Peyer's patch (tissue), 4 donors: ENCODE measurements at regions not wholly inside any gene's neighbourhood (a gene's known extent, or its start where the extent isn't known, plus 50 kb on each side); places are given as distances from the start of the nearest gene placed in this dataset.
"Not testable (repeated sequence)": the region's sequence is repeated elsewhere in the genome, so short reads cannot be mapped to it uniquely, and the experiment has no call there.

Source experiments
- CTCF ChIP-seq, 6 experiments: fragments of 450-650 bp in 4 of 6; fragments of 200-600 bp in 2 of 6; sonication (generic) in 1 of 6; IDR thresholded peaks; one replicate each; pipeline ENCODE4 v1.5.1; 2017 to 2019; ENCODE audit warnings: antibody characterized with exemption in 6 of 6, mild to moderate bottlenecking in 3 of 6, moderate library complexity in 1 of 6
- POLR2A ChIP-seq, 2 donors: fragments of 450-650 bp; IDR thresholded peaks; one replicate each; pipeline ENCODE4 v1.5.1; 2017; ENCODE audit warnings: antibody characterized with exemption in 2 of 2, mild to moderate bottlenecking in 2 of 2, moderate library complexity in 2 of 2

- not testable (repeated sequence) for TF ChIP-seq CTCF, POLR2A (IDR thresholded peaks at IDR 0.05)
These were observed 74.7 kb downstream of the FOXD4L6 start for GRCh38 chr9:41053666-41054363.
